ENCODE measurements at regions not wholly inside any gene's neighbourhood (a gene's known extent, or its start where the extent isn't known, plus 50 kb on each side); places are given as distances from the start of the nearest gene placed in this dataset.

GRCh38 chr16:59210955-59211541 is 476.9 kb upstream of the GOT2 start:
- no peaks in the 10 kb centered on the region for H3K9me3 ChIP-seq (ENCODE audit: control insufficient read depth in 2 of 2, low read length in 2 of 2)
- H3K9ac ChIP-seq (ENCODE audit: low read depth in 1 of 2, low read length in 2 of 2): no peak overlapping the region
- H3K4me1 ChIP-seq (ENCODE audit: control insufficient read depth in 2 of 2, insufficient read depth in 2 of 2, low read length in 2 of 2): no peaks in the 10 kb centered on the region
- H3K27me3 ChIP-seq (ENCODE audit: control insufficient read depth in 2 of 2, insufficient read depth in 2 of 2, low read length in 2 of 2): no peaks in the 10 kb centered on the region
- H3K27ac ChIP-seq (ENCODE audit: low read depth in 2 of 2, low read length in 2 of 2): no peak overlapping the region
- H3K36me3 ChIP-seq (ENCODE audit: control insufficient read depth in 2 of 2, insufficient read depth in 2 of 2, low read length in 2 of 2): no peaks in the 10 kb centered on the region
- H3K4me3 ChIP-seq (ENCODE audit: low read length in 2 of 2): no peak overlapping the region

GRCh38 chr16:59205403-59205802 is 471.3 kb upstream of the GOT2 start:
- no peak overlapping the region for H3K4me3 ChIP-seq (ENCODE audit: low read length in 2 of 2)
- H3K27me3 ChIP-seq (ENCODE audit: control insufficient read depth in 2 of 2, insufficient read depth in 2 of 2, low read length in 2 of 2): no peaks in the 10 kb centered on the region
- no peak overlapping the region for H3K9ac ChIP-seq (ENCODE audit: low read depth in 1 of 2, low read length in 2 of 2)
- no peak overlapping the region for H3K27ac ChIP-seq (ENCODE audit: low read depth in 2 of 2, low read length in 2 of 2)
- H3K9me3 ChIP-seq (ENCODE audit: control insufficient read depth in 2 of 2, low read length in 2 of 2): peaks cover 0 to 6% of the 10 kb centered on the region in 2 donors
- no peaks in the 10 kb centered on the region for H3K36me3 ChIP-seq (ENCODE audit: control insufficient read depth in 2 of 2, insufficient read depth in 2 of 2, low read length in 2 of 2)
- no peaks in the 10 kb centered on the region for H3K4me1 ChIP-seq (ENCODE audit: control insufficient read depth in 2 of 2, insufficient read depth in 2 of 2, low read length in 2 of 2)

GRCh38 chr16:59204589-59204988 is 470.5 kb upstream of the GOT2 start:
- H3K27me3 ChIP-seq (ENCODE audit: control insufficient read depth in 2 of 2, insufficient read depth in 2 of 2, low read length in 2 of 2): no peaks in the 10 kb centered on the region
- no peak overlapping the region for H3K4me3 ChIP-seq (ENCODE audit: low read length in 2 of 2)
- H3K36me3 ChIP-seq (ENCODE audit: control insufficient read depth in 2 of 2, insufficient read depth in 2 of 2, low read length in 2 of 2): no peaks in the 10 kb centered on the region
- peaks cover 0 to 6% of the 10 kb centered on the region in 2 donors for H3K9me3 ChIP-seq (ENCODE audit: control insufficient read depth in 2 of 2, low read length in 2 of 2)
- no peak overlapping the region for H3K9ac ChIP-seq (ENCODE audit: low read depth in 1 of 2, low read length in 2 of 2)
- no peaks in the 10 kb centered on the region for H3K4me1 ChIP-seq (ENCODE audit: control insufficient read depth in 2 of 2, insufficient read depth in 2 of 2, low read length in 2 of 2)
- no peak overlapping the region for H3K27ac ChIP-seq (ENCODE audit: low read depth in 2 of 2, low read length in 2 of 2)

GRCh38 chr16:59202233-59202862 is 468.2 kb upstream of the GOT2 start:
- peaks cover 2 to 6% of the 10 kb centered on the region in 2 donors for H3K9me3 ChIP-seq (ENCODE audit: control insufficient read depth in 2 of 2, low read length in 2 of 2)
- H3K4me3 ChIP-seq (ENCODE audit: low read length in 2 of 2): no peak overlapping the region
- no peaks in the 10 kb centered on the region for H3K4me1 ChIP-seq (ENCODE audit: control insufficient read depth in 2 of 2, insufficient read depth in 2 of 2, low read length in 2 of 2)
- no peaks in the 10 kb centered on the region for H3K27me3 ChIP-seq (ENCODE audit: control insufficient read depth in 2 of 2, insufficient read depth in 2 of 2, low read length in 2 of 2)
- no peaks in the 10 kb centered on the region for H3K36me3 ChIP-seq (ENCODE audit: control insufficient read depth in 2 of 2, insufficient read depth in 2 of 2, low read length in 2 of 2)
- H3K27ac ChIP-seq (ENCODE audit: low read depth in 2 of 2, low read length in 2 of 2): no peak overlapping the region
- no peak overlapping the region for H3K9ac ChIP-seq (ENCODE audit: low read depth in 1 of 2, low read length in 2 of 2)

GRCh38 chr16:59201821-59202220 is 467.7 kb upstream of the GOT2 start:
- H3K36me3 ChIP-seq (ENCODE audit: control insufficient read depth in 2 of 2, insufficient read depth in 2 of 2, low read length in 2 of 2): no peaks in the 10 kb centered on the region
- H3K27ac ChIP-seq (ENCODE audit: low read depth in 2 of 2, low read length in 2 of 2): no peak overlapping the region
- no peaks in the 10 kb centered on the region for H3K27me3 ChIP-seq (ENCODE audit: control insufficient read depth in 2 of 2, insufficient read depth in 2 of 2, low read length in 2 of 2)
- H3K9me3 ChIP-seq (ENCODE audit: control insufficient read depth in 2 of 2, low read length in 2 of 2): peaks cover 4 to 6% of the 10 kb centered on the region in 2 donors
- no peak overlapping the region for H3K4me3 ChIP-seq (ENCODE audit: low read length in 2 of 2)
- no peaks in the 10 kb centered on the region for H3K4me1 ChIP-seq (ENCODE audit: control insufficient read depth in 2 of 2, insufficient read depth in 2 of 2, low read length in 2 of 2)
- H3K9ac ChIP-seq (ENCODE audit: low read depth in 1 of 2, low read length in 2 of 2): no peak overlapping the region

DNA sequence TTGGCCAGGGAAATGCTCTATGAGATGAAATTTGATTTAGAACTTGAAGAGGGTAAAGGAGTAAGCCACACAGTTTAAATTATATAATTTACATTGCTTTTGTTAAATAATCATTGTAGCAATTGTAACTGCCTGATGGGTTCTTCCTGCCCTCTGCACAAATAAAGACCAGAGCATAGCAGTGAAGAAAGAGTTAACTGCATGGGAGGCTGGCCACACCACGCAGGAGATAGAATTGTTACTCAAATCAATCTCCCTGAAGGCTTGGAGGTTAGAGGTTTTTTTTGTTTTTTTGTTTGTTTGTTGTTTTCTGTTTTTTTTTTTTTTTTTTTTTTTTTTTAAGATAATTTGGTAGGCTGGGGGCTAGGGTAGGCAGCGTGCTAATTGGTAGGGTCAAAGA is 467.0 kb upstream of the GOT2 start:
- H3K4me3 ChIP-seq (ENCODE audit: low read length in 2 of 2): no peak overlapping the region
- H3K9ac ChIP-seq (ENCODE audit: low read depth in 1 of 2, low read length in 2 of 2): no peak overlapping the region
- no peaks in the 10 kb centered on the region for H3K36me3 ChIP-seq (ENCODE audit: control insufficient read depth in 2 of 2, insufficient read depth in 2 of 2, low read length in 2 of 2)
- no peaks in the 10 kb centered on the region for H3K27me3 ChIP-seq (ENCODE audit: control insufficient read depth in 2 of 2, insufficient read depth in 2 of 2, low read length in 2 of 2)
- H3K27ac ChIP-seq (ENCODE audit: low read depth in 2 of 2, low read length in 2 of 2): no peak overlapping the region
- no peaks in the 10 kb centered on the region for H3K4me1 ChIP-seq (ENCODE audit: control insufficient read depth in 2 of 2, insufficient read depth in 2 of 2, low read length in 2 of 2)
- H3K9me3 ChIP-seq (ENCODE audit: control insufficient read depth in 2 of 2, low read length in 2 of 2): peaks cover 4 to 6% of the 10 kb centered on the region in 2 donors

GRCh38 chr16:59198487-59198886 is 464.4 kb upstream of the GOT2 start:
- no peaks in the 10 kb centered on the region for H3K4me1 ChIP-seq (ENCODE audit: control insufficient read depth in 2 of 2, insufficient read depth in 2 of 2, low read length in 2 of 2)
- no peaks in the 10 kb centered on the region for H3K27me3 ChIP-seq (ENCODE audit: control insufficient read depth in 2 of 2, insufficient read depth in 2 of 2, low read length in 2 of 2)
- H3K9ac ChIP-seq (ENCODE audit: low read depth in 1 of 2, low read length in 2 of 2): no peak overlapping the region
- no peaks in the 10 kb centered on the region for H3K36me3 ChIP-seq (ENCODE audit: control insufficient read depth in 2 of 2, insufficient read depth in 2 of 2, low read length in 2 of 2)
- H3K27ac ChIP-seq (ENCODE audit: low read depth in 2 of 2, low read length in 2 of 2): no peak overlapping the region
- H3K4me3 ChIP-seq (ENCODE audit: low read length in 2 of 2): no peak overlapping the region
- peaks cover under 1 to 4% of the 10 kb centered on the region in 2 donors for H3K9me3 ChIP-seq (ENCODE audit: control insufficient read depth in 2 of 2, low read length in 2 of 2)

GRCh38 chr16:59195242-59195641 is 461.1 kb upstream of the GOT2 start:
- no peak overlapping the region for H3K9ac ChIP-seq (ENCODE audit: low read depth in 1 of 2, low read length in 2 of 2)
- peaks cover 0 to 4% of the 10 kb centered on the region in 2 donors for H3K9me3 ChIP-seq (ENCODE audit: control insufficient read depth in 2 of 2, low read length in 2 of 2)
- no peak overlapping the region for H3K27ac ChIP-seq (ENCODE audit: low read depth in 2 of 2, low read length in 2 of 2)
- no peak overlapping the region for H3K4me3 ChIP-seq (ENCODE audit: low read length in 2 of 2)
- H3K4me1 ChIP-seq (ENCODE audit: control insufficient read depth in 2 of 2, insufficient read depth in 2 of 2, low read length in 2 of 2): no peaks in the 10 kb centered on the region
- no peaks in the 10 kb centered on the region for H3K36me3 ChIP-seq (ENCODE audit: control insufficient read depth in 2 of 2, insufficient read depth in 2 of 2, low read length in 2 of 2)
- H3K27me3 ChIP-seq (ENCODE audit: control insufficient read depth in 2 of 2, insufficient read depth in 2 of 2, low read length in 2 of 2): no peaks in the 10 kb centered on the region

DNA sequence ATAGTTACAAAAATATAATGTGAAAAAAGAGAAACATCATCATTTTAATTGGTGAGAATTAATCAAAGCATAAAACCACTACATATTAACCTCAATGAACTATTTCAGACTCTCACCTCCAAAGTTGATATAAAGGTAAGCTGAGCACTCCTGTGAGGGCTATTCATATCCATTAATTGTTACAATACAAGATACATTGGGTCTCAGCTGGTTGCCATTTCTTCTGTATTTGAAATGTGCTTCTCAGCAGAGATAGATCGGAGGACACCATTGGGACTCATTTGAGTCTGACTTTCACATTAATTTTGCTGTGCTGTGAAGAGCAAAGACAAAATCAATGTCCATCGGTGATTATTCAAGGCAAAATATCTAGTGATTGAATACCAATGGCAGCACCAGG is 459.5 kb upstream of the GOT2 start:
- H3K4me3 ChIP-seq (ENCODE audit: low read length in 2 of 2): no peak overlapping the region
- H3K9ac ChIP-seq (ENCODE audit: low read depth in 1 of 2, low read length in 2 of 2): no peak overlapping the region
- no peak overlapping the region for H3K27ac ChIP-seq (ENCODE audit: low read depth in 2 of 2, low read length in 2 of 2)
- no peaks in the 10 kb centered on the region for H3K27me3 ChIP-seq (ENCODE audit: control insufficient read depth in 2 of 2, insufficient read depth in 2 of 2, low read length in 2 of 2)
- no peaks in the 10 kb centered on the region for H3K36me3 ChIP-seq (ENCODE audit: control insufficient read depth in 2 of 2, insufficient read depth in 2 of 2, low read length in 2 of 2)
- H3K9me3 ChIP-seq (ENCODE audit: control insufficient read depth in 2 of 2, low read length in 2 of 2): peaks cover 0 to 4% of the 10 kb centered on the region in 2 donors
- no peaks in the 10 kb centered on the region for H3K4me1 ChIP-seq (ENCODE audit: control insufficient read depth in 2 of 2, insufficient read depth in 2 of 2, low read length in 2 of 2)

DNA sequence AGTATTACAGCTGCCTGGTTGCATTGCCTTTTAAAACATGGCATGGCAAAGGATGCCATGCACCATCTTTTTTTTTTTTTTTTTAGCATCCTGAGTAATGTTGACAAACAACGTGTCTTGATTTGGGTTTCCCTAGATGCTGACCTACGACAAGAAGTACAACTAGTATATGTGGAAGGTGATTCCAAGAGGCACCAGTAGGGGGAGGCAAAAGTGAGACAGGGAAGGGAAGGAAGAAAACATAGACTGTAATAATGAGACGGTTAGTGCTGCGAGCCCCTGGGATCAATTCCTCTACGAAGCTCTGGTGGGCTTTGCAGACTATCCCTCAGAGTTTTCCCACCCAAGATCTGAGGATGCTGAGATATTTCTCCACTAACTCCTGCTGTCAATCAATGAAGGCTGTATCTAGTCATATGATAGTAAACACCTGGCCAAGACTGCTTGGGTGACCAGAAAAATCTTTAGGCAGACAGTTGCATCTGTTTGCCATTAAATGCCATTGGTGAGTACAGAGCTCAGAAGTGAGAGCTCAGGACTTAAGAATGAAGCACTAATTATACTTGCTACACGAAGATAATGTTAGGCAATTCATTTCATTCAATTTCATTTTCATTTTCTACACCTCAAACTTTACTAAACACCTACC is 458.6 kb upstream of the GOT2 start:
- Histone ChIP-seq H3K27ac (ENCODE audit: low read depth in 2 of 2, low read length in 2 of 2) (no peak overlapping the region), H3K36me3 (ENCODE audit: control insufficient read depth in 2 of 2, insufficient read depth in 2 of 2, low read length in 2 of 2) (no peaks in the 10 kb centered on the region)

More for the DNA sequence above, 458.6 kb upstream of the GOT2 start:
- Histone ChIP-seq H3K9me3 (ENCODE audit: control insufficient read depth in 2 of 2, low read length in 2 of 2) (peaks cover 0 to 4% of the 10 kb centered on the region in 2 donors), H3K4me1 (ENCODE audit: control insufficient read depth in 2 of 2, insufficient read depth in 2 of 2, low read length in 2 of 2) (no peaks in the 10 kb centered on the region), H3K27me3 (ENCODE audit: control insufficient read depth in 2 of 2, insufficient read depth in 2 of 2, low read length in 2 of 2) (no peaks in the 10 kb centered on the region), H3K9ac (ENCODE audit: low read depth in 1 of 2, low read length in 2 of 2) (no peak overlapping the region), H3K4me3 (ENCODE audit: low read length in 2 of 2) (no peak overlapping the region)

All from mucosa of rectum (tissue), 2 donors.